Loucy (cell line): ENCODE measurements at regions not wholly inside any gene's neighbourhood (a gene's known extent, or its start where the extent isn't known, plus 50 kb on each side); places are given as distances from the start of the nearest gene placed in this dataset.

Experiments
- H2AFZ ChIP-seq: fragments of 200-600 bp; sonication (generic); 2 replicates; pipeline ENCODE4 v1.6.0; 2016; ENCODE audit warnings: antibody characterized with exemption, mild to moderate bottlenecking, low read length, moderate library complexity
- H3F3A ChIP-seq: fragments of 200-600 bp; 2 replicates; pipeline ENCODE4 v1.6.0; 2016; ENCODE audit warnings: antibody characterized with exemption, low read depth, mild to moderate bottlenecking
- H3K27me3 ChIP-seq: fragments of 200-600 bp; sonication (generic); 2 replicates; pipeline ENCODE4 v1.6.1; 2014; ENCODE audit warnings: low read length, mild to moderate bottlenecking; ENCODE audit not compliant: insufficient read depth, poor library complexity, severe bottlenecking
- H3K36me3 ChIP-seq: fragments of 200-600 bp; sonication (generic); 2 replicates; pipeline ENCODE4 v1.6.1; 2016; ENCODE audit warnings: low read length; ENCODE audit not compliant: insufficient read depth
- H3K4me1 ChIP-seq: fragments of 200-600 bp; sonication (generic); 2 replicates; pipeline ENCODE4 v1.5.1; 2014; ENCODE audit warnings: low read length, mild to moderate bottlenecking; ENCODE audit not compliant: insufficient read depth, poor library complexity, severe bottlenecking
- H3K4me2 ChIP-seq: fragments of 200-600 bp; sonication (generic); 2 replicates; pipeline ENCODE4 v1.6.0; 2014; ENCODE audit warnings: antibody characterized with exemption, low read length, low read depth, mild to moderate bottlenecking; ENCODE audit not compliant: poor library complexity, severe bottlenecking
- H3K4me3 ChIP-seq: fragments of 200-600 bp; sonication (generic); 2 replicates; pipeline ENCODE4 v1.5.1; 2014; ENCODE audit warnings: low read length, mild to moderate bottlenecking, mixed read lengths; ENCODE audit not compliant: poor library complexity, severe bottlenecking
- H3K79me2 ChIP-seq: fragments of 200-600 bp; sonication (generic); 2 replicates; pipeline ENCODE4 v1.6.1; 2014; ENCODE audit warnings: low read length; ENCODE audit not compliant: insufficient read depth
- H3K9ac ChIP-seq: fragments of 200-600 bp; sonication (generic); 2 replicates; pipeline ENCODE4 v1.6.0; 2014; ENCODE audit warnings: mild to moderate bottlenecking, low read depth, low read length, moderate library complexity; ENCODE audit not compliant: poor library complexity, severe bottlenecking
- H3K9me2 ChIP-seq: fragments of 200-600 bp; sonication (generic); replicated peaks from 2 replicates; pipeline ENCODE4 v1.6.1; 2016; ENCODE audit warnings: low read depth, low read length, mixed read lengths
- H3K9me3 ChIP-seq: fragments of 200-600 bp; sonication (generic); 2 replicates; pipeline ENCODE4 v1.6.1; 2014; ENCODE audit warnings: mild to moderate bottlenecking, antibody characterized with exemption, low read length, low read depth; ENCODE audit not compliant: insufficient read depth
- H4K20me1 ChIP-seq: fragments of 200-600 bp; sonication (generic); 2 replicates; pipeline ENCODE4 v1.6.0; 2014; ENCODE audit warnings: antibody characterized with exemption, low read length, mild to moderate bottlenecking; ENCODE audit not compliant: insufficient read depth, poor library complexity, severe bottlenecking
- EZH2phosphoT487 ChIP-seq: fragments of 200-600 bp; IDR thresholded peaks from 2 replicates; pipeline ENCODE4 v1.6.1; 2018; ENCODE audit warnings: antibody characterized with exemption, mild to moderate bottlenecking, moderate library complexity, borderline replicate concordance
- TF ChIP-seq, protein P1 (sequence below): fragments of 200-600 bp; sonication (generic); conservative IDR thresholded peaks from 2 replicates; pipeline ENCODE4 v1.5.1; 2014; ENCODE audit warnings: mild to moderate bottlenecking, antibody characterized with exemption, low read length

- H3K9me2 ChIP-seq: no peaks in the 10 kb centered on the region
- no peaks in the 10 kb centered on the region for H3K36me3 ChIP-seq
- no peaks in the 10 kb centered on the region for H3K27me3 ChIP-seq
- H3K79me2 ChIP-seq: no peaks in the 10 kb centered on the region
- peaks cover 11% of the 10 kb centered on the region; the same call in 1 of the 2 replicates for H3K9me3 ChIP-seq
- no peaks in the 10 kb centered on the region for H4K20me1 ChIP-seq
- TF ChIP-seq, protein P1, sequence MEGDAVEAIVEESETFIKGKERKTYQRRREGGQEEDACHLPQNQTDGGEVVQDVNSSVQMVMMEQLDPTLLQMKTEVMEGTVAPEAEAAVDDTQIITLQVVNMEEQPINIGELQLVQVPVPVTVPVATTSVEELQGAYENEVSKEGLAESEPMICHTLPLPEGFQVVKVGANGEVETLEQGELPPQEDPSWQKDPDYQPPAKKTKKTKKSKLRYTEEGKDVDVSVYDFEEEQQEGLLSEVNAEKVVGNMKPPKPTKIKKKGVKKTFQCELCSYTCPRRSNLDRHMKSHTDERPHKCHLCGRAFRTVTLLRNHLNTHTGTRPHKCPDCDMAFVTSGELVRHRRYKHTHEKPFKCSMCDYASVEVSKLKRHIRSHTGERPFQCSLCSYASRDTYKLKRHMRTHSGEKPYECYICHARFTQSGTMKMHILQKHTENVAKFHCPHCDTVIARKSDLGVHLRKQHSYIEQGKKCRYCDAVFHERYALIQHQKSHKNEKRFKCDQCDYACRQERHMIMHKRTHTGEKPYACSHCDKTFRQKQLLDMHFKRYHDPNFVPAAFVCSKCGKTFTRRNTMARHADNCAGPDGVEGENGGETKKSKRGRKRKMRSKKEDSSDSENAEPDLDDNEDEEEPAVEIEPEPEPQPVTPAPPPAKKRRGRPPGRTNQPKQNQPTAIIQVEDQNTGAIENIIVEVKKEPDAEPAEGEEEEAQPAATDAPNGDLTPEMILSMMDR: no peak
- TF ChIP-seq EZH2phosphoT487: no peak
- H3F3A ChIP-seq: no peaks in the 10 kb centered on the region
- H3K4me1 ChIP-seq: no peaks in the 10 kb centered on the region
- H2AFZ ChIP-seq: no peak overlapping the region
- no peak overlapping the region for H3K4me3 ChIP-seq
- no peak overlapping the region for H3K4me2 ChIP-seq
- no peak overlapping the region for H3K9ac ChIP-seq
These were observed 149.0 kb downstream of the ARL6IP6 start for GRCh38 chr2:152867397-152867796.

DNA sequence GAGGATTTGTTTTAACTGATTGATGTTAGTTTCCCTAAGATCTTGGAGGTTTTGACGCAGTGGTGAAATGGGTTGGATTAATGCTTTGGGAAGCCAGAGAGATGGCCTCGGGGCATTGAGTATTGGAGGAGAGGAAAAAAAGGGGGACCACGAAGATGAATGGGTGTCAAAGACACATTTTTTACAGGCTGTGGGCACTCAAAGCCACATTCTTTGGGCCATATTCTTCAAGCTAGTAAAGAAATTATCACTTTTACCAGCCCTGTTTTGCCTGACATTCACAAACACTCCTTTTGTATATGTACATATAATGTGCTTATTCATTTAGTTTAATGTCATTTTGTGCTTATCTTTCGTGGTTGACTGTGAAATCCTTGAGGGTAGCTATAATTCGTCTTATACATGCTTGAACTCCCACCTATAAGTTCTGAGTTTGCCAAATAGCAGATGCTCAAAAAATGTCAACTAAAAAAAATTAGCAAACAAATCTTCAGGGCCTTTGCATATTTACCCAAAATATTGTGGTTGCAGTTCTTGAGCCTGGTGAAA lies 146.3 kb downstream of the ARL6IP6 start:
- H3K9me3 ChIP-seq: peaks cover 13% of the 10 kb centered on the region; the same call in 1 of the 2 replicates
- H3K4me2 ChIP-seq: no peak overlapping the region
- no peaks in the 10 kb centered on the region for H3K27me3 ChIP-seq
- H3K9ac ChIP-seq: no peak overlapping the region
- H4K20me1 ChIP-seq: no peaks in the 10 kb centered on the region
- no peaks in the 10 kb centered on the region for H3K79me2 ChIP-seq
- H3F3A ChIP-seq: no peaks in the 10 kb centered on the region
- TF ChIP-seq, protein P1: no peak
- TF ChIP-seq EZH2phosphoT487: no peak
- H2AFZ ChIP-seq: no peak overlapping the region
- no peaks in the 10 kb centered on the region for H3K9me2 ChIP-seq
- no peaks in the 10 kb centered on the region for H3K4me1 ChIP-seq
- H3K36me3 ChIP-seq: no peaks in the 10 kb centered on the region
- H3K4me3 ChIP-seq: no peak overlapping the region

- Histone ChIP-seq H3K27me3 (no peaks in the 10 kb centered on the region), H3K9me2 (no peaks in the 10 kb centered on the region), H3K4me2 (no peak overlapping the region), H3K36me3 (no peaks in the 10 kb centered on the region), H3K4me1 (no peaks in the 10 kb centered on the region), H3K9me3 (peaks cover 13% of the 10 kb centered on the region; the same call in 1 of the 2 replicates), H3K79me2 (no peaks in the 10 kb centered on the region), H3K9ac (no peak overlapping the region), H2AFZ (no peak overlapping the region), H3F3A (no peaks in the 10 kb centered on the region), H4K20me1 (no peaks in the 10 kb centered on the region), H3K4me3 (no peak overlapping the region)
- TF ChIP-seq EZH2phosphoT487: no peak
- TF ChIP-seq, protein P1: no peak
These were observed 145.4 kb downstream of the ARL6IP6 start for GRCh38 chr2:152863826-152864225.
